RWPE2 (cell line): ENCODE measurements at regions not wholly inside any gene's neighbourhood (a gene's known extent, or its start where the extent isn't known, plus 50 kb on each side); places are given as distances from the start of the nearest gene placed in this dataset.
A peak's percentile ranks its signal among the peaks of the same experiment; 100 is the strongest.

Experiments used
- ATAC-seq: fragments of 200-7000 bp; cut with Tn5 transposase; 3 replicates; pipeline ENCODE4 v1.9.1; 2021; ENCODE audit warnings: low read depth
- DNase-seq: peaks from one replicate; pipeline ENCODE4 v3.0.0-alpha.2; 2020; ENCODE audit warnings: low spot score
- H3K27ac ChIP-seq: fragments of 450-650 bp; 2 replicates; pipeline ENCODE4 v1.5.1; 2017; ENCODE audit warnings: mild to moderate bottlenecking; ENCODE audit not compliant: poor library complexity, severe bottlenecking
- H3K27me3 ChIP-seq: fragments of 250-450 bp; sonication (Bioruptor Pico); 2 replicates; pipeline ENCODE4 v1.5.1; 2021; ENCODE audit warnings: mild to moderate bottlenecking, moderate library complexity; ENCODE audit not compliant: insufficient read depth, poor library complexity, severe bottlenecking
- H3K36me3 ChIP-seq: fragments of 250-450 bp; sonication (Bioruptor Pico); 2 replicates; pipeline ENCODE4 v1.5.1; 2020; ENCODE audit warnings: low read depth, mild to moderate bottlenecking, moderate library complexity
- H3K4me1 ChIP-seq: fragments of 250-450 bp; sonication (Bioruptor Pico); 2 replicates; pipeline ENCODE4 v1.5.1; 2021; ENCODE audit warnings: mild to moderate bottlenecking, moderate library complexity; ENCODE audit not compliant: insufficient read depth, poor library complexity, severe bottlenecking
- H3K4me3 ChIP-seq: fragments of 250-450 bp; sonication (Bioruptor Pico); 2 replicates; pipeline ENCODE4 v1.5.1; 2021; ENCODE audit warnings: mild to moderate bottlenecking, moderate library complexity; ENCODE audit not compliant: severe bottlenecking
- H3K9me3 ChIP-seq: fragments of 250-450 bp; sonication (Bioruptor Pico); 2 replicates; pipeline ENCODE4 v1.5.1; 2021; ENCODE audit warnings: mild to moderate bottlenecking, moderate library complexity; ENCODE audit not compliant: severe bottlenecking
- CTCF ChIP-seq: fragments of 450-650 bp; IDR thresholded peaks from one replicate; pipeline ENCODE4 v1.5.1; 2017; ENCODE audit warnings: mild to moderate bottlenecking, moderate library complexity; ENCODE audit not compliant: poor library complexity, severe bottlenecking

GRCh38 chr11:79973721-79974617, 533.1 kb upstream of the TENM4 start:
- no peak overlapping the region for H3K4me3 ChIP-seq
- H3K27me3 ChIP-seq: no peaks in the 10 kb centered on the region
- no peaks in the 10 kb centered on the region for H3K4me1 ChIP-seq
- peak; percentile 44; the same call in 1 of the 3 replicates for ATAC-seq
- no peak for TF ChIP-seq CTCF
- DNase-seq: no peak
- H3K9me3 ChIP-seq: no peaks in the 10 kb centered on the region
- H3K27ac ChIP-seq: no peak overlapping the region
- H3K36me3 ChIP-seq: no peaks in the 10 kb centered on the region

GRCh38 chr11:79971255-79971654, 530.4 kb upstream of the TENM4 start:
- Histone ChIP-seq H3K4me3 (no peak overlapping the region), H3K4me1 (no peaks in the 10 kb centered on the region), H3K27ac (no peak overlapping the region), H3K9me3 (no peaks in the 10 kb centered on the region), H3K36me3 (no peaks in the 10 kb centered on the region), H3K27me3 (no peaks in the 10 kb centered on the region)
- TF ChIP-seq CTCF: no peak
- DNase-seq: no peak
- ATAC-seq: no peak

DNA sequence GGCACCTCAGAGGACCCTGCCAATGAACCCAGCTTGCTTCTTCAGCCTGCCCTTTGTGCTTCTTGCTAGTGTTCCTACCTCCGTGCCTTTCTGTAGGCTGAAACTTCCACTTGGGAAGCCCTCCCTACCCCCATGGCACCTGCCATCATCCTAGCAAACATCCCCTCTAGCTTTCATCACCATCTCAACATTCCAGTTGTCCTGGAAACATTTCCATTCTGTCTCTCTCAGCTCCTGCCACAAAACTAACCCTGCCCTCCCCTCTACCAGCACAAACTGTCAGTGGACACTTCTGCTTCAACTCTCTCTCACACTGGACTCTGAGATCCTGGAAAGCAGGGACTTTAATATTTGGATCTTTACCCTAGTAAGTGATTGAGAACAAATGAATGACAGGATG, 525.8 kb upstream of the TENM4 start:
- DNase-seq (no peak), ATAC-seq (no peak)
- Histone ChIP-seq H3K9me3 (no peaks in the 10 kb centered on the region), H3K36me3 (no peaks in the 10 kb centered on the region), H3K27ac (no peak overlapping the region), H3K4me1 (no peaks in the 10 kb centered on the region), H3K4me3 (no peak overlapping the region), H3K27me3 (no peaks in the 10 kb centered on the region)
- TF ChIP-seq CTCF: no peak

DNA sequence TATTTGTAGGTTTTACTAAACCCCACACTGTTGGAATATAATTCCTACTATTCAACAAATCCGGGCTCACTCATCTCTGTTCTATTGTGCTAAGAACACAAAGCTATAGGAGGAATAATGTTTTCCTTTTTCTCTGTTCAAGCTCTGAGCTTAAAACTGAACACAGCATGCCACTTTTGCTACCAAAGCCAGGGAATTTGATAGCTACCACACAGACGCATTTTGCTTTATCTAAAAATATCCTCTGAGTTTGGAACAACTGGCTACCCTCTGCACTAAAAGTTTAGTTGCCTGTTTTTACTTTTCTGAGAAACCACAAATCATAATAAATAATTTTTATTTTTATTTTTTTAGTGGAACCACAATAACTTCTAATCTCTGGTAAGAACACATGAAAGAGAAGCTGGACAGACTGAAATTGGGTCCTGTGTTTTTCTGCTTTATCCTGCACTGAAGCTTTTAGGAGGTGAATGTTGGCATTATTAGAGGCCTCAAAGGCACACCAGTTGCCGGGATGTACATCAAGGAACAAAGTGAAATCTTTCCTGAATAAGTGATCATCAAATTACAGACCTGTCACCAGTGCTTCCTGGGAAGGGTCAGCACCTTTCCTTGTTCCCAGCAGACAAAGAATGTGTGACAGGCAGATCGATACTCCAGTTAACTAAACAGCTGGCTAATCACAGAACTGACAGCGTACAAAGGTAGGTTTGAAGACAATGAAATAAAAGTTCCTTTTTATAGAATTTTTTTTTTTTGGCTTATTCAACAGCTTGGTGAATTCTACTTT, 523.2 kb upstream of the TENM4 start:
- no peak for ATAC-seq
- no peaks in the 10 kb centered on the region for H3K27me3 ChIP-seq
- H3K4me3 ChIP-seq: no peak overlapping the region
- DNase-seq: no peak
- no peak for TF ChIP-seq CTCF
- no peaks in the 10 kb centered on the region for H3K36me3 ChIP-seq
- H3K27ac ChIP-seq: no peak overlapping the region
- H3K4me1 ChIP-seq: no peaks in the 10 kb centered on the region
- no peaks in the 10 kb centered on the region for H3K9me3 ChIP-seq
